Ascending aorta (tissue), 2 donors: ENCODE measurements at regions not wholly inside any gene's neighbourhood (a gene's known extent, or its start where the extent isn't known, plus 50 kb on each side); places are given as distances from the start of the nearest gene placed in this dataset.

Experiments
- DNase-seq, 2 donors: peaks; one replicate each; pipeline ENCODE4 v3.0.0-alpha.2; 2019; ENCODE audit warnings: low spot score in 2 of 2
- H3K27ac ChIP-seq, 2 donors: fragments of 200-600 bp; sonication (generic); one replicate each; pipeline ENCODE4 v1.5.1; 2016 to 2017; ENCODE audit warnings: mild to moderate bottlenecking in 1 of 2
- H3K27me3 ChIP-seq: fragments of 200-600 bp; sonication (generic); one replicate; pipeline ENCODE4 v1.5.1; 2017
- H3K36me3 ChIP-seq, 2 donors: fragments of 200-600 bp; sonication (generic); one replicate each; pipeline ENCODE4 v1.5.1; 2016
- H3K4me1 ChIP-seq, 2 donors: fragments of 200-600 bp; sonication (generic); one replicate each; pipeline ENCODE4 v1.5.1; 2016 to 2017; ENCODE audit warnings: mild to moderate bottlenecking in 1 of 2
- H3K4me3 ChIP-seq, 2 donors: fragments of 200-600 bp; sonication (generic); one replicate each; pipeline ENCODE4 v1.5.1; 2016 to 2017; ENCODE audit warnings: mild to moderate bottlenecking in 1 of 2
- H3K9me3 ChIP-seq, 2 donors: fragments of 200-600 bp; sonication (generic); one replicate each; pipeline ENCODE4 v1.5.1; 2016
- intact Hi-C: fragments of 100-400 bp; cut with DNase I; formaldehyde crosslinking; loops from one replicate; pipeline ENCODE4 v1.15.1; 2023
- TF ChIP-seq, protein P1 (sequence below), 3 experiments: fragments of 200-600 bp in 2 of 3; fragments of 450-650 bp in 1 of 3; sonication (generic) in 2 of 3; IDR thresholded peaks; one replicate each; pipeline ENCODE4 v1.5.1; 2016 to 2019; ENCODE audit warnings: antibody characterized with exemption in 3 of 3, mild to moderate bottlenecking in 1 of 3, moderate library complexity in 1 of 3

DNA sequence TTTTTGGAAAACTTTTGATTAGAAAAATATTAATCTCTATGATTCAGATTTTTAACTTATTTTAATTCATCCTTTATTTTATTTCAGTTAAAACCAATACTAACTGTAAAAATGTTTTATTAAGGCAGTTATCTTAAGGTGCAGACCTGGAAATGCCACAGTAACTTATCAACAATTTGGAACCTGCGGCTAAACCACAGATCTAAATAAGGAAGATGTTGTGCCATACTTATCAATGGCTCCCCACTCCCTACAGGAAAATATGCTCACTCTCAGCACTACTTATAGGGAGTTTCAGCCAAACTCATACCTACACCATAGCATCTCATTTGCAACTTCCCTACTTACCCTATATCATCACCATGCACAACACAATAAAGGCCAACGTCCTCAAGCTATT, 226.9 kb upstream of the KYNU start:
- Histone ChIP-seq H3K4me1 (no peaks in the 10 kb centered on the region), H3K27me3 (no peaks in the 10 kb centered on the region), H3K27ac (no peak overlapping the region), H3K36me3 (no peaks in the 10 kb centered on the region), H3K9me3 (no peaks in the 10 kb centered on the region), H3K4me3 (no peak overlapping the region)
- no peak for DNase-seq
- intact Hi-C loops = no loop called here
- TF ChIP-seq, protein P1, sequence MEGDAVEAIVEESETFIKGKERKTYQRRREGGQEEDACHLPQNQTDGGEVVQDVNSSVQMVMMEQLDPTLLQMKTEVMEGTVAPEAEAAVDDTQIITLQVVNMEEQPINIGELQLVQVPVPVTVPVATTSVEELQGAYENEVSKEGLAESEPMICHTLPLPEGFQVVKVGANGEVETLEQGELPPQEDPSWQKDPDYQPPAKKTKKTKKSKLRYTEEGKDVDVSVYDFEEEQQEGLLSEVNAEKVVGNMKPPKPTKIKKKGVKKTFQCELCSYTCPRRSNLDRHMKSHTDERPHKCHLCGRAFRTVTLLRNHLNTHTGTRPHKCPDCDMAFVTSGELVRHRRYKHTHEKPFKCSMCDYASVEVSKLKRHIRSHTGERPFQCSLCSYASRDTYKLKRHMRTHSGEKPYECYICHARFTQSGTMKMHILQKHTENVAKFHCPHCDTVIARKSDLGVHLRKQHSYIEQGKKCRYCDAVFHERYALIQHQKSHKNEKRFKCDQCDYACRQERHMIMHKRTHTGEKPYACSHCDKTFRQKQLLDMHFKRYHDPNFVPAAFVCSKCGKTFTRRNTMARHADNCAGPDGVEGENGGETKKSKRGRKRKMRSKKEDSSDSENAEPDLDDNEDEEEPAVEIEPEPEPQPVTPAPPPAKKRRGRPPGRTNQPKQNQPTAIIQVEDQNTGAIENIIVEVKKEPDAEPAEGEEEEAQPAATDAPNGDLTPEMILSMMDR (IDR thresholded peaks at IDR 0.05) = no peak

DNA sequence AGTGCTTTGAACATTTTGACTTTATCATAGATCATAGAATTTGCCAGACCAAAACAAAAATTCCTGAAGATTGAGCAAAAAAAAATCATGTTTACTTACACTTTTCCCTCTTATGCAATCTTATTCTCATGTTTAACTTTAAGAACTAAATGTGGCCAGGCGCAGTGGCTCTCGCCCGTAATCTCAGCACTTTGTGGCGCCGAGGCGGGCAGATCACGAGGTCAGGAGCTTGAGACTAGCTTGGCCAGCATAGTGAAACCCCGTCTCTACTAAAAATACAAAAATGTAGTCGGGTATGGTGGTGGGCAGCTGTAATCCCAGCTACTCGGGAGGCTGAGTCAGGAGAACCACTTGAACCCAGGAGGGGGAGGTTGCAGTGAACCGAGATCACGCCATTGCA, 227.9 kb upstream of the KYNU start:
- no peaks in the 10 kb centered on the region for H3K27me3 ChIP-seq
- H3K36me3 ChIP-seq = no peaks in the 10 kb centered on the region
- TF ChIP-seq, protein P1 (IDR thresholded peaks at IDR 0.05) = no peak
- intact Hi-C loops = no loop called here
- no peak overlapping the region for H3K27ac ChIP-seq
- no peaks in the 10 kb centered on the region for H3K4me1 ChIP-seq
- H3K9me3 ChIP-seq = no peaks in the 10 kb centered on the region
- DNase-seq = no peak
- H3K4me3 ChIP-seq = no peak overlapping the region

DNA sequence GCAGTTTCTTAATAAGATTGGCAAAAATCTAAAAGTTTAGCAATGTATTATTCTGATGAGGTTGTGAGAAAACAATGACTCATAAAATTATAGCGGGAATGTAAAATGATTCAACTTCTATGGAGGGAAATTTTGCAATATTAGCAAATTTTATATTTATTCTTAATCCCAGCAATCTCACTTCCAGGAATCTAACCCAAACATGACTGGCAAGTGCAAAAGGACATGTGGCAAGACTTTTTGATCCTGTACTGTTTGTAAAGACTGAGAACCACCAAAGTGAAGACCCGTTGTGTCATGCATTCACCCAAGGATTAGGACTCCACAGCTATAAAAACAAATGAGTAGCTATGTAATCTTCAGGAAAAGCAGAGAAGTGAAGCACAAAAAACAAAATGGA, 234.8 kb upstream of the KYNU start:
- intact Hi-C loops = no loop called here
- no peak for DNase-seq
- TF ChIP-seq, protein P1 (IDR thresholded peaks at IDR 0.05) = no peak
- no peaks in the 10 kb centered on the region for H3K4me1 ChIP-seq
- H3K9me3 ChIP-seq = no peaks in the 10 kb centered on the region
- H3K4me3 ChIP-seq = no peak overlapping the region
- no peaks in the 10 kb centered on the region for H3K36me3 ChIP-seq
- no peak overlapping the region for H3K27ac ChIP-seq
- H3K27me3 ChIP-seq = no peaks in the 10 kb centered on the region

DNA sequence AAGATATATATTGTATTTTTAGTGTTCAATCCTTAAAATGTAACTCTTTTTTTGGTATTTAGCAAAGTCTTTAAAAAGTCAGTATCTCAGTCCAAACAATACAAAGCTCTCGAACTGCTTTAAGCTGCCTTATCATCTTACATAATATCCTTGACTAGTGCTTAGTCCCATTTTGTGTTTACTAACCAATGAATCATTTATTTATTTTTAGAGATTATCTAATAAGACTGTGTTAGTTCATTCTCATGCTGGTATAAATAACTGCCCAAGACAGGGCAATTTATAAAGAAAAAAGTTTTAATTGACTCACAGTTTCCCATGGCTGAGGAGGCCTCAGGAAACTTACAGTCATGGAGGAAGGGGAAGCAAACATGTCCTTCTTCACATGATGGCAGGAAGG, 248.3 kb upstream of the KYNU start:
- no peak for DNase-seq
- no peaks in the 10 kb centered on the region for H3K9me3 ChIP-seq
- no peak overlapping the region for H3K4me3 ChIP-seq
- intact Hi-C loops = no loop called here
- no peaks in the 10 kb centered on the region for H3K4me1 ChIP-seq
- H3K27me3 ChIP-seq = no peaks in the 10 kb centered on the region
- H3K36me3 ChIP-seq = no peaks in the 10 kb centered on the region
- no peak overlapping the region for H3K27ac ChIP-seq
- TF ChIP-seq, protein P1 (IDR thresholded peaks at IDR 0.05) = no peak

DNA sequence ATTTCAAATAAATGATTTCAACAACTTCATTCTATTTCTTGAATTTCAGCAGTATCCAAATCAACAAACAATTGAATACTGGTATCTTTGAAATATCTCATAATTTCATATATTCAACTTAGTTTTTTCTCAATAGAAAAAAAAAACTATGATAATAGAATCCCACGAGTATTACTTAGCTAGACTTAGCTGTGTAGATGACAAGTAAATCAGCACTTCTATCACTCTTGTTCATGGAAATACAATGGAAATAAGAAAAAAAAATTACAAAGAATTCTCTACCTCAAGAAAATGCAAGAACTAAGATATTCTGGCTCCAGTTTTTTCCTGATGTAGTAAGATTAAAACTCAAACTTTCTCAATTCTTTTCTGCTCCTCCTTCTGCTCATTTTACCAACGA, 256.2 kb upstream of the KYNU start:
- no peak overlapping the region for H3K27ac ChIP-seq
- TF ChIP-seq, protein P1 (IDR thresholded peaks at IDR 0.05) = no peak
- H3K27me3 ChIP-seq = no peaks in the 10 kb centered on the region
- intact Hi-C loops = no loop called here
- no peaks in the 10 kb centered on the region for H3K36me3 ChIP-seq
- no peak overlapping the region for H3K4me3 ChIP-seq
- DNase-seq = no peak
- no peaks in the 10 kb centered on the region for H3K4me1 ChIP-seq
- H3K9me3 ChIP-seq = no peaks in the 10 kb centered on the region

DNA sequence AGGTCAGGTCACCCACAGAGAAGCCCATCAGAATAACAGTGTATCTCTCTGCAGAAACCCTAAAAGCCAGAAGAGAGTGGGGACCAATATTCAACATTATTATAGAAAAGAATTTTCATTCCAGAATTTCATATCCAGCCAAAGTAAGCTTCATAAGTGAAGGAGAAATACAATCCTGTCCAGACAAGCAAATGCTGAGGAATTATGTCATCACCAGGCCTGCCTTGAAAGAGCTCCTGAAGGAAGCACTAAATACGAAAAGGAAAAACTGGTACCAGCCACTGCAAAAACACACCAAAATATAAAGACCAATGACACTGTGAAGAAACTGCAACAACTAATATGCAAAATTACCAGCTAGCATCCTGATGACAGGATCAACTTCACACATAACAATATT, 260.0 kb upstream of the KYNU start:
- no peaks in the 10 kb centered on the region for H3K4me1 ChIP-seq

More for the DNA sequence above, 260.0 kb upstream of the KYNU start:
- intact Hi-C loops = no loop called here
- TF ChIP-seq, protein P1 (IDR thresholded peaks at IDR 0.05) = no peak
- DNase-seq = no peak
- H3K9me3 ChIP-seq = no peaks in the 10 kb centered on the region
- no peak overlapping the region for H3K27ac ChIP-seq
- H3K36me3 ChIP-seq = no peaks in the 10 kb centered on the region
- no peaks in the 10 kb centered on the region for H3K27me3 ChIP-seq
- H3K4me3 ChIP-seq = no peak overlapping the region
